GM23338 (cell line): ENCODE measurements at regions not wholly inside any gene's neighbourhood (a gene's known extent, or its start where the extent isn't known, plus 50 kb on each side); places are given as distances from the start of the nearest gene placed in this dataset.

Experiments
- EZH2phosphoT487 ChIP-seq: fragments of 200-600 bp; sonication (generic); IDR thresholded peaks from one replicate; pipeline ENCODE4 v1.8.1; 2018; ENCODE audit warnings: antibody characterized with exemption; ENCODE audit not compliant: unreplicated experiment
- JUNB ChIP-seq: IDR thresholded peaks from one replicate; pipeline ENCODE4 v1.6.1; 2016; ENCODE audit warnings: antibody characterized with exemption; ENCODE audit not compliant: unreplicated experiment
- TF ChIP-seq, protein P1 (sequence below), 2 experiments: fragments of 200-600 bp in 1 of 2; sonication (generic) in 1 of 2; conservative IDR thresholded peaks; 2 replicates each; pipeline versions ENCODE4 v1.5.1 to v1.6.1; 2016 to 2017; ENCODE audit warnings: antibody characterized with exemption in 2 of 2, low read depth in 2 of 2, mild to moderate bottlenecking in 2 of 2, moderate library complexity in 1 of 2

DNA sequence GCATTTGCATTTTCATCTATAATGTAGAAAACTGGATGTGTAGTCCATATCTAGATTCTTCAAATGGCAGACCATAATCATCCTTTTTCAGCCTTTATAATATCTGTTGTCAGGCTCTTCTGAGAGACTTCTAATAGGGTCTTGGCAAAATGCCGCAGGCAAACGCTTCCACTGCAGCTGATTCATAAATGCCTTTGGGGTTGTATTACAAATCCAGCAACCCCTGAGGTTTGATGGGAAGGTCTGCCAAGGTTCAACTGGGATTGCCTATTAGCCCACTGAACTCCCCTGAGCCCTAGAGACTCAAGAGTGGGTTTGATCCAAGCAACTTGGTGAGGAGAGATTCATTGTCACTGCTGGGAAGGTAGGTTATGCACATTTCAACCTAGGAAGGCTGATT lies 365.2 kb upstream of the POU3F2 start:
- TF ChIP-seq, protein P1, sequence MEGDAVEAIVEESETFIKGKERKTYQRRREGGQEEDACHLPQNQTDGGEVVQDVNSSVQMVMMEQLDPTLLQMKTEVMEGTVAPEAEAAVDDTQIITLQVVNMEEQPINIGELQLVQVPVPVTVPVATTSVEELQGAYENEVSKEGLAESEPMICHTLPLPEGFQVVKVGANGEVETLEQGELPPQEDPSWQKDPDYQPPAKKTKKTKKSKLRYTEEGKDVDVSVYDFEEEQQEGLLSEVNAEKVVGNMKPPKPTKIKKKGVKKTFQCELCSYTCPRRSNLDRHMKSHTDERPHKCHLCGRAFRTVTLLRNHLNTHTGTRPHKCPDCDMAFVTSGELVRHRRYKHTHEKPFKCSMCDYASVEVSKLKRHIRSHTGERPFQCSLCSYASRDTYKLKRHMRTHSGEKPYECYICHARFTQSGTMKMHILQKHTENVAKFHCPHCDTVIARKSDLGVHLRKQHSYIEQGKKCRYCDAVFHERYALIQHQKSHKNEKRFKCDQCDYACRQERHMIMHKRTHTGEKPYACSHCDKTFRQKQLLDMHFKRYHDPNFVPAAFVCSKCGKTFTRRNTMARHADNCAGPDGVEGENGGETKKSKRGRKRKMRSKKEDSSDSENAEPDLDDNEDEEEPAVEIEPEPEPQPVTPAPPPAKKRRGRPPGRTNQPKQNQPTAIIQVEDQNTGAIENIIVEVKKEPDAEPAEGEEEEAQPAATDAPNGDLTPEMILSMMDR (conservative IDR thresholded peaks at IDR 0.05; ENCODE audit: low read depth in 2 of 2) = no peak
- TF ChIP-seq EZH2phosphoT487 = no peak
- TF ChIP-seq JUNB = no peak
